ENCODE measurements at regions not wholly inside any gene's neighbourhood (a gene's known extent, or its start where the extent isn't known, plus 50 kb on each side); places are given as distances from the start of the nearest gene placed in this dataset.

DNA sequence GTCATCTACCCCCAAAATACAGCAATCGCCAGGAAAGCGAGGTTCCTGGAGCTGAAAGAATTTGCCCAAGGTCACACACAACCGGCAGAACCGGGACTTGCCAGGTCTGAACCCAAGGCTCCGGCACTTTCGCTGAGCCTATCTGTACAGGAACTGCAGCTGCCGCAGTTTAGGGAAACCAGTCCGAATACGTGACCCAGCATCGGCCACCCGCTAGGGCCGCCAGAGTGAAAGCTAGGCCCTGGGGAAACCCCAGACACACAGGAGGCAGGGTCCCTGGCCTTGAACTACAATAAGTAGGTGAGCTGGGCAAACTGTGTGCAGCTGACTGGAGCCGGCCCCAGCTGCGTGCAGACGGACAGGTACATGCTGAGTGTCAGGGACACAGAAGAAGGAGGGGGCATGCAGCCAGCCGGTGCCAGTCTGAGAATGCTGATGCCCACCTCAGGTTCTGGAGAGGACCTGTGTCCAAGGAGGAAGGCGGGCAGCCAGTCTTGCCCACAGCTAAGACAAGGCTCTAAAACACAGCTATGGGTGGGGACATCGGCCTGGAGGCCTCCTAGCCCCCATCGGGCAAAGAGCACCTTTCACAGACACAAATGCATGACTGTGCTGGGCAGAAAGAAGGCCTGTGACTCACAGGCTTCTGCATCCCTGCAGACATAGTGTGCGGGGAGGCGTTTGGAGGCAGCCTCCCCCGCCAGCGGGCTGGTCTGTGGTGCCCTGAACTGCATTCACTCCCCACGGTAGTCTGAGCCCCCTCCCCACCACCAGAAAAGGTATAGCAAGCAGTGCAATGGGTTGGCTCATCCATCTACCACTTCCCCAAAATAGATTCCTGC, 107.4 kb upstream of the ID2 start:
- no peak for TF ChIP-seq POLR2A (IDR thresholded peaks at IDR 0.05)
- TF ChIP-seq, protein P1, sequence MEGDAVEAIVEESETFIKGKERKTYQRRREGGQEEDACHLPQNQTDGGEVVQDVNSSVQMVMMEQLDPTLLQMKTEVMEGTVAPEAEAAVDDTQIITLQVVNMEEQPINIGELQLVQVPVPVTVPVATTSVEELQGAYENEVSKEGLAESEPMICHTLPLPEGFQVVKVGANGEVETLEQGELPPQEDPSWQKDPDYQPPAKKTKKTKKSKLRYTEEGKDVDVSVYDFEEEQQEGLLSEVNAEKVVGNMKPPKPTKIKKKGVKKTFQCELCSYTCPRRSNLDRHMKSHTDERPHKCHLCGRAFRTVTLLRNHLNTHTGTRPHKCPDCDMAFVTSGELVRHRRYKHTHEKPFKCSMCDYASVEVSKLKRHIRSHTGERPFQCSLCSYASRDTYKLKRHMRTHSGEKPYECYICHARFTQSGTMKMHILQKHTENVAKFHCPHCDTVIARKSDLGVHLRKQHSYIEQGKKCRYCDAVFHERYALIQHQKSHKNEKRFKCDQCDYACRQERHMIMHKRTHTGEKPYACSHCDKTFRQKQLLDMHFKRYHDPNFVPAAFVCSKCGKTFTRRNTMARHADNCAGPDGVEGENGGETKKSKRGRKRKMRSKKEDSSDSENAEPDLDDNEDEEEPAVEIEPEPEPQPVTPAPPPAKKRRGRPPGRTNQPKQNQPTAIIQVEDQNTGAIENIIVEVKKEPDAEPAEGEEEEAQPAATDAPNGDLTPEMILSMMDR (IDR thresholded peaks at IDR 0.05) = no peak

Data from adrenal gland (tissue), 5 donors.